Spleen (tissue), 11 donors: ENCODE measurements at regions not wholly inside any gene's neighbourhood (a gene's known extent, or its start where the extent isn't known, plus 50 kb on each side); places are given as distances from the start of the nearest gene placed in this dataset.

Source experiments
- DNase-seq: peaks from one replicate; pipeline ENCODE4 v3.0.0-alpha.2; 2020
- H3K27ac ChIP-seq, 8 donors: fragments of 200-600 bp; sonication (generic) in 7 of 8; 1 replicate in 4 of 8; 2 replicates in 4 of 8; pipeline versions ENCODE4 v1.5.0 to v1.8.0; 2016 to 2021; ENCODE audit warnings: inconsistent platforms in 4 of 8, mild to moderate bottlenecking in 4 of 8, moderate library complexity in 1 of 8
- H3K27me3 ChIP-seq, 7 donors: fragments of 200-600 bp; sonication (generic) in 6 of 7; replicated peaks in 1 of 7; 1 replicate in 4 of 7; 2 replicates in 3 of 7; pipeline versions ENCODE4 v1.5.0 to v1.8.0; 2016 to 2021; ENCODE audit warnings: inconsistent platforms in 3 of 7, mild to moderate bottlenecking in 1 of 7
- H3K36me3 ChIP-seq, 6 donors: fragments of 200-600 bp; sonication (generic) in 5 of 6; 1 replicate in 4 of 6; 2 replicates in 2 of 6; pipeline versions ENCODE4 v1.5.0 to v1.8.0; 2016 to 2021; ENCODE audit warnings: inconsistent platforms in 2 of 6
- H3K4me1 ChIP-seq, 6 donors: fragments of 200-600 bp; sonication (generic) in 5 of 6; 1 replicate in 3 of 6; 2 replicates in 3 of 6; pipeline versions ENCODE4 v1.5.0 to v1.8.0; 2016 to 2021; ENCODE audit warnings: inconsistent platforms in 3 of 6
- H3K4me3 ChIP-seq, 8 donors: fragments of 200-600 bp; sonication (generic) in 7 of 8; 1 replicate in 4 of 8; 2 replicates in 4 of 8; pipeline versions ENCODE4 v1.5.0 to v1.8.0; 2016 to 2021; ENCODE audit warnings: inconsistent platforms in 4 of 8, mild to moderate bottlenecking in 4 of 8, moderate library complexity in 2 of 8
- H3K9me3 ChIP-seq, 8 donors: fragments of 200-600 bp; sonication (generic) in 7 of 8; 1 replicate in 4 of 8; 2 replicates in 4 of 8; pipeline versions ENCODE4 v1.5.0 to v1.8.0; 2016 to 2021; ENCODE audit warnings: inconsistent platforms in 4 of 8
- POLR2A ChIP-seq, 3 donors: fragments of 450-650 bp; IDR thresholded peaks; one replicate each; pipeline ENCODE4 v1.5.1; 2017; ENCODE audit warnings: antibody characterized with exemption in 3 of 3, mild to moderate bottlenecking in 1 of 3
- POLR2AphosphoS5 ChIP-seq, 3 donors: sonication (generic); formaldehyde crosslinking; IDR thresholded peaks; one replicate each; pipeline ENCODE4 v1.5.1; 2017; ENCODE audit warnings: antibody characterized with exemption in 3 of 3
- WGBS, 5 donors: extraction: QIAGEN DNeasy Blood & Tissue Kit in 3 of 5; methylation state at CpG; one replicate each; pipeline versions ENCODE4 v1.1.5 to v1.1.7; 2013 to 2018; 5-methylcytosine and 5-hydroxymethylcytosine counted together
- intact Hi-C: fragments of 100-400 bp; cut with DNase I; formaldehyde crosslinking; loops from one replicate; pipeline ENCODE4 v1.15.0; 2023; ENCODE audit warnings: low total_unique reads
- TF ChIP-seq, protein P1 (sequence below), 11 experiments: fragments of 200-600 bp in 7 of 11; fragments of 450-650 bp in 4 of 11; sonication (generic) in 4 of 11; IDR thresholded peaks in 8 of 11; conservative IDR thresholded peaks in 3 of 11; 1 replicate in 7 of 11; 2 replicates in 4 of 11; pipeline versions ENCODE4 v1.4.0 to v1.8.0; 2016 to 2021; ENCODE audit warnings: antibody characterized with exemption in 11 of 11, inconsistent platforms in 4 of 11, mild to moderate bottlenecking in 1 of 11
- donor health status: healthy with polysubstance abuse.
- donor health status: DM: no; HTN: no; CAD: no; lungs with moderate emphysema.
- donor health status: DM: no; HTN: no; CAD: no.
- donor health status: Bipolar disorder and iron deficiency.
- donor health status: healthy.
- donor health status: DM: no; HTN: no; CAD: no.
- donor health status: DM: yes; HTN: yes; CAD: no.

- Histone ChIP-seq H3K27ac (no peak overlapping the region), H3K4me1 (no peaks in the 10 kb centered on the region), H3K27me3 (peaks cover 0 to 5% (median 0%) of the 10 kb centered on the region in 7 donors), H3K36me3 (no peaks in the 10 kb centered on the region), H3K4me3 (no peak overlapping the region), H3K9me3 (peaks cover 0 to 28% (median 13%) of the 10 kb centered on the region in 8 donors)
- intact Hi-C loops = no loop called here
- DNase-seq = no peak
- 76 to 90% (median 80%) methylated on average over 7 of the region's 7 CpGs for WGBS, 5 donors
- TF ChIP-seq POLR2A (IDR thresholded peaks at IDR 0.05) (no peak), POLR2AphosphoS5 (IDR thresholded peaks at IDR 0.05) (no peak)
- TF ChIP-seq, protein P1, sequence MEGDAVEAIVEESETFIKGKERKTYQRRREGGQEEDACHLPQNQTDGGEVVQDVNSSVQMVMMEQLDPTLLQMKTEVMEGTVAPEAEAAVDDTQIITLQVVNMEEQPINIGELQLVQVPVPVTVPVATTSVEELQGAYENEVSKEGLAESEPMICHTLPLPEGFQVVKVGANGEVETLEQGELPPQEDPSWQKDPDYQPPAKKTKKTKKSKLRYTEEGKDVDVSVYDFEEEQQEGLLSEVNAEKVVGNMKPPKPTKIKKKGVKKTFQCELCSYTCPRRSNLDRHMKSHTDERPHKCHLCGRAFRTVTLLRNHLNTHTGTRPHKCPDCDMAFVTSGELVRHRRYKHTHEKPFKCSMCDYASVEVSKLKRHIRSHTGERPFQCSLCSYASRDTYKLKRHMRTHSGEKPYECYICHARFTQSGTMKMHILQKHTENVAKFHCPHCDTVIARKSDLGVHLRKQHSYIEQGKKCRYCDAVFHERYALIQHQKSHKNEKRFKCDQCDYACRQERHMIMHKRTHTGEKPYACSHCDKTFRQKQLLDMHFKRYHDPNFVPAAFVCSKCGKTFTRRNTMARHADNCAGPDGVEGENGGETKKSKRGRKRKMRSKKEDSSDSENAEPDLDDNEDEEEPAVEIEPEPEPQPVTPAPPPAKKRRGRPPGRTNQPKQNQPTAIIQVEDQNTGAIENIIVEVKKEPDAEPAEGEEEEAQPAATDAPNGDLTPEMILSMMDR (IDR thresholded peaks at IDR 0.05 in 8 of 11, conservative IDR thresholded peaks at IDR 0.05 in 3 of 11) = no peak
These were observed 85.2 kb upstream of the CNR1 start for GRCh38 chr6:88251301-88251700.

GRCh38 chr6:88248709-88249321, 82.7 kb upstream of the CNR1 start:
- no peaks in the 10 kb centered on the region for H3K4me1 ChIP-seq
- H3K36me3 ChIP-seq = no peaks in the 10 kb centered on the region
- H3K9me3 ChIP-seq = peaks cover 0 to 5% (median 0%) of the 10 kb centered on the region in 8 donors
- H3K4me3 ChIP-seq = no peak overlapping the region
- intact Hi-C loops = no loop called here
- DNase-seq = no peak
- 71 to 89% (median 74%) methylated on average over 4 of the region's 4 CpGs for WGBS, 5 donors
- TF ChIP-seq, protein P1 (IDR thresholded peaks at IDR 0.05 in 8 of 11, conservative IDR thresholded peaks at IDR 0.05 in 3 of 11) = no peak
- TF ChIP-seq POLR2A (IDR thresholded peaks at IDR 0.05) = no peak
- H3K27me3 ChIP-seq = peaks cover 0 to 4% (median 0%) of the 10 kb centered on the region in 7 donors
- no peak overlapping the region for H3K27ac ChIP-seq

- intact Hi-C loops = no loop called here
- Histone ChIP-seq H3K36me3 (no peaks in the 10 kb centered on the region), H3K4me3 (no peak overlapping the region), H3K4me1 (no peaks in the 10 kb centered on the region), H3K27ac (no peak overlapping the region), H3K9me3 (peaks cover 0 to 7% (median 2%) of the 10 kb centered on the region in 8 donors), H3K27me3 (no peaks in the 10 kb centered on the region)
- no peak for DNase-seq
- TF ChIP-seq, protein P1 (IDR thresholded peaks at IDR 0.05 in 8 of 11, conservative IDR thresholded peaks at IDR 0.05 in 3 of 11) = no peak
- no peak for TF ChIP-seq POLR2A (IDR thresholded peaks at IDR 0.05)
- 56 to 75% (median 65%) methylated on average over 2 of the region's 2 CpGs for WGBS, 5 donors
These were observed 80.5 kb upstream of the CNR1 start for GRCh38 chr6:88246654-88247053.

DNA sequence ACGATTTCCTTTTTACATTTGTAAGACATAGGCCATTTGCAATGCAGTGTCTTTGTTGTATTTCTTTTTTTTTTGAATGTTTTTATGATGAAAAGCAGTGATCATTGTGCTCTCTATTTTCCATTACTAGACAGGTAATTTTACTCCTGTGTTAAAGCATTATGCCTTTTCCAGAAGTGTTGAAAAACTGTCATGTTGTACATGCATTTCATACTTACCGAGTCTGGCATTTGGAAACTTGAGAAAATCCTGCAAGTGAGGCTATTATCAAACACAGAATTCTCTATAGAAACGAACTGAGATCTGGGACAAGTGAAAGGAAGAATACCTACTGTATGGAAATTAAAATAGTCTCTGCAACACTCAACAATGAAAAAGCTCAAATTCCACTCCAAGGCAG, 78.6 kb upstream of the CNR1 start:
- intact Hi-C loops = no loop called here
- 64 to 81% (median 76%) methylated on average over 3 of the region's 3 CpGs for WGBS, 5 donors
- no peaks in the 10 kb centered on the region for H3K36me3 ChIP-seq
- H3K27me3 ChIP-seq = no peaks in the 10 kb centered on the region
- peaks cover 0 to 14% (median 4%) of the 10 kb centered on the region in 8 donors for H3K9me3 ChIP-seq
- H3K4me3 ChIP-seq = no peak overlapping the region
- no peaks in the 10 kb centered on the region for H3K4me1 ChIP-seq
- no peak overlapping the region for H3K27ac ChIP-seq
- TF ChIP-seq, protein P1 (IDR thresholded peaks at IDR 0.05 in 8 of 11, conservative IDR thresholded peaks at IDR 0.05 in 3 of 11) = no peak
- TF ChIP-seq POLR2AphosphoS5 (IDR thresholded peaks at IDR 0.05) (no peak), POLR2A (IDR thresholded peaks at IDR 0.05) (no peak)
- DNase-seq = no peak
